ENCODE measurements at regions not wholly inside any gene's neighbourhood (a gene's known extent, or its start where the extent isn't known, plus 50 kb on each side); places are given as distances from the start of the nearest gene placed in this dataset.

DNA sequence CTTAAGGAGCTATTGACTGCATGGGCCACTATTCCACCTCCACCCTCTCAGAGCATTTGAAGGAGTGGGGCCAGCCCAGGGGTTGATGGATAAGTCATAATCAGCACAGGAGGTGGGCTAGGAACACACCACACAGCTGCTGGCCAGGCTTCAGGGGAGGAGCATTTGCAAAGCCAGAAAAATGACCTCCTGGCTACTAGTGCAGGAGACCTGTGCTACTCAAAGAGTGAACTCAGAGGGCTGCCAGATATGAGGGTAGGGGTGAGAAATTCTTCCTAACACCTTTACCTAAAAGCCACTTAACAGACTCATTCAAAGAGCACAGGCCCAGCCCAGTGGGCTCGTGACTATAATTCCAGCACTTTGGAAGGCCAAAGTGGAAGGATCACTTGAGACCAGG lies 210.8 kb downstream of the TBXT start:
- Histone ChIP-seq H3K4me3 (ENCODE audit: low read length in 2 of 2) (no peak overlapping the region), H3K36me3 (ENCODE audit: control insufficient read depth in 2 of 2, insufficient read depth in 2 of 2, low read length in 2 of 2) (no peaks in the 10 kb centered on the region), H3K4me1 (ENCODE audit: control insufficient read depth, insufficient read depth, low read length) (no peaks in the 10 kb centered on the region), H3K27ac (ENCODE audit: low read length) (no peak overlapping the region), H3K9ac (ENCODE audit: low read length in 2 of 2) (no peak overlapping the region), H3K9me3 (ENCODE audit: control insufficient read depth in 2 of 2, low read length in 2 of 2) (peaks cover 0 to 2% of the 10 kb centered on the region in 2 donors), H3K27me3 (ENCODE audit: control insufficient read depth in 1 of 2, insufficient read depth in 2 of 2, low read length in 2 of 2) (no peaks in the 10 kb centered on the region)

DNA sequence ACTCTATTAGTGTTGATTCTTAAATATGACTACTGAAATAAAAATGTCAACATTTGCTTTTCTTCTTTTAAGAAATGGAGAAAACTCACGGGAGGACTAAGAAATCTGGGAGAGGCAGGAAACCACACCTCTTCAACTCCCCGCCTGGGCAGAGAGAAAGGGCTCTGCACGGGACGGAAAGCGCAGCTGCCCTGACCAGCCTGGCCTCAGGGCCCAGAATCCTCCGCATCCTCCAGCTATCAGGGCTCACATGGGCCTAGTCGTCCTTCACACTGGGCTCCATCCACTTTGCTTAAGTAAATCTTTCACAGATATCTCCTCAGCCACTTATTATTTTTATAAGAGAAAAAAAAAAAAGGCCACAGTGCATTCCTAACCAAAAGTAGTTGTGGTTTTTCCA lies 215.1 kb downstream of the TBXT start:
- Histone ChIP-seq H3K9ac (ENCODE audit: low read length in 2 of 2) (no peak overlapping the region), H3K27ac (ENCODE audit: low read length) (no peak overlapping the region), H3K27me3 (ENCODE audit: control insufficient read depth in 1 of 2, insufficient read depth in 2 of 2, low read length in 2 of 2) (no peaks in the 10 kb centered on the region), H3K4me3 (ENCODE audit: low read length in 2 of 2) (no peak overlapping the region), H3K36me3 (ENCODE audit: control insufficient read depth in 2 of 2, insufficient read depth in 2 of 2, low read length in 2 of 2) (peaks cover 0 to 5% of the 10 kb centered on the region in 2 donors), H3K9me3 (ENCODE audit: control insufficient read depth in 2 of 2, low read length in 2 of 2) (no peaks in the 10 kb centered on the region), H3K4me1 (ENCODE audit: control insufficient read depth, insufficient read depth, low read length) (no peaks in the 10 kb centered on the region)

DNA sequence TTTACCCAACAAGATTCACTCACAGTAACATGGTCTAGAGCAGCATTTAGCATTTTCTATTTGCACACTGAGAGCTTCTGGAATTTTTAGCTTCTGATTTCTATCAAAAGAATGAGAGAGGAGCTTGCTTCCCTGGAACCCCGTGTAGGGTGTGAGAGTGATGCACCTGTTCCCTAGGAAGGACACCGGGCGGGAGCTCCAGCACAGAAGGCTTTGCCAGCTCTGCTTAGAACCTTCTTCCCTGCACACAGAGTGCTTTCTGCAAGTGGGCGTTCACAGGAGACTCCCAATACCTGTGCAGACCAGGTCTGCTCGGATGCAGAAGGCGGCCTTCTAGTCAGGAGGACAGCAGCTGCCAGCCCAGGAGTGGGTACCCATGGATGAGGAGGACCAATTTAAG lies 217.3 kb downstream of the TBXT start:
- no peak overlapping the region for H3K27ac ChIP-seq (ENCODE audit: low read length)
- peaks cover 0 to 5% of the 10 kb centered on the region in 2 donors for H3K36me3 ChIP-seq (ENCODE audit: control insufficient read depth in 2 of 2, insufficient read depth in 2 of 2, low read length in 2 of 2)
- H3K27me3 ChIP-seq (ENCODE audit: control insufficient read depth in 1 of 2, insufficient read depth in 2 of 2, low read length in 2 of 2) = no peaks in the 10 kb centered on the region
- no peak overlapping the region for H3K9ac ChIP-seq (ENCODE audit: low read length in 2 of 2)
- H3K4me3 ChIP-seq (ENCODE audit: low read length in 2 of 2) = no peak overlapping the region
- H3K4me1 ChIP-seq (ENCODE audit: control insufficient read depth, insufficient read depth, low read length) = no peaks in the 10 kb centered on the region
- H3K9me3 ChIP-seq (ENCODE audit: control insufficient read depth in 2 of 2, low read length in 2 of 2) = no peaks in the 10 kb centered on the region

DNA sequence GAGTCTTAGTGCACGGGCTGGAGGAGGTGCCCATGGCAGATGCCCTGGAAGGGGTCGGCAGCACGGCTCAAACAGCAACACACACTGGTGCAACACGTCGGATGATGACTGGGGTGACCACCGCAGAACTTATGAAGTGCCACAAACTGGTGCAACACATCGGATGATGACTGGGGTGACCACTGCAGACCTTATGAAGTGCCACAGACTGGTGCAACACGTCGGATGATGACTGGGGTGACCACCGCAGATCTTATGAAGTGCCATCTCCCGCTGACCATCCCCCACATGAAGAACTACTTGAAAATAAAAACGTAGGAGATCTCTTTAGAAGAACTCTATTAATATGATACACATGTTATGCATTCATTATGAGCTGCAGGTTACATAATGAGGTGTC lies 218.3 kb downstream of the TBXT start:
- Histone ChIP-seq H3K9ac (ENCODE audit: low read length in 2 of 2) (no peak overlapping the region), H3K27me3 (ENCODE audit: control insufficient read depth in 1 of 2, insufficient read depth in 2 of 2, low read length in 2 of 2) (no peaks in the 10 kb centered on the region), H3K4me3 (ENCODE audit: low read length in 2 of 2) (no peak overlapping the region), H3K9me3 (ENCODE audit: control insufficient read depth in 2 of 2, low read length in 2 of 2) (no peaks in the 10 kb centered on the region), H3K4me1 (ENCODE audit: control insufficient read depth, insufficient read depth, low read length) (no peaks in the 10 kb centered on the region), H3K27ac (ENCODE audit: low read length) (no peak overlapping the region), H3K36me3 (ENCODE audit: control insufficient read depth in 2 of 2, insufficient read depth in 2 of 2, low read length in 2 of 2) (peaks cover 0 to 5% of the 10 kb centered on the region in 2 donors)

DNA sequence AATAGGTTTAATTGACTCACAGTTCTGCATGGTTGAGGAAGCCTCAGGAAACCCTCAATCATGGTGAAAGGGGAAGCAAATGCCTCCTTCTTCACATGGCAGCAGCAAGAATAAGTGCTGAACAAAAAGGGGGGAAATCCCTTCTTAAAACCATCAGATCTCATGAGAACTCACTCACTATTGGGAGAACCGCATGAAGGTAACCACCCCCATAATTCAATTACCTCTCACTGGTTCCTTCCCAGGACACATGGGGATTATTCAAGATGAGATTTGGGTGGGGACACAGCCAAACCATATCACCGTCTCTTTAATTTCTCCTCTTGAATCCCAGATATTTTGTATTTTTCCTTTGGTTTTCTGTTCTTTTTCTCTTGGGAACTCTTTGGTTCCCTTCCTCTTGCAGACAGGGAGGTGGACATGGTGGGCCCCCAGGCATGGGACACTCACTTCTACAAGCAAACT lies 223.6 kb downstream of the TBXT start:
- Histone ChIP-seq H3K27ac (ENCODE audit: low read length) (no peak overlapping the region), H3K4me3 (ENCODE audit: low read length in 2 of 2) (no peak overlapping the region), H3K4me1 (ENCODE audit: control insufficient read depth, insufficient read depth, low read length) (no peaks in the 10 kb centered on the region), H3K36me3 (ENCODE audit: control insufficient read depth in 2 of 2, insufficient read depth in 2 of 2, low read length in 2 of 2) (peaks cover 0 to 5% of the 10 kb centered on the region in 2 donors), H3K9ac (ENCODE audit: low read length in 2 of 2) (no peak overlapping the region), H3K27me3 (ENCODE audit: control insufficient read depth in 1 of 2, insufficient read depth in 2 of 2, low read length in 2 of 2) (no peaks in the 10 kb centered on the region), H3K9me3 (ENCODE audit: control insufficient read depth in 2 of 2, low read length in 2 of 2) (no peaks in the 10 kb centered on the region)

DNA sequence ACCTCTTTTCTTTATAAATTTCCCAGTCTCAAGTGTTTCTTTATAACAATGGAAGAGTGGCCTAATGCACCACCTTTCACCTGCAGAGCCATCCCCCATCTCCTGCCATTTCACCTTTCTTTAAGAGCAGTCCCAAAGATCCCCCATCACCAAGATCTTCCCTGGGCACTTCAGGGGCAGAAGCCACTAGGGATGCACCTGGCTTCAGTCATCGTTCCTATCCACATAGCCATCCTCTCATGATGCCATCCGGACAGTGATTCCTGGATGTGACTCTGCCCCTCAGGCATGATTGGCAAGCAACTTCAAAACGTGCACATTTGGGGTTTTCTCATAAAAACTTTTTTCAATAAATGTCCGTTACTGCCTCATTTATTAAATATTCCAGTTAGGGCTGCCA lies 225.9 kb downstream of the TBXT start:
- H3K27ac ChIP-seq (ENCODE audit: low read length) = no peak overlapping the region
- H3K27me3 ChIP-seq (ENCODE audit: control insufficient read depth in 1 of 2, insufficient read depth in 2 of 2, low read length in 2 of 2) = no peaks in the 10 kb centered on the region
- H3K9ac ChIP-seq (ENCODE audit: low read length in 2 of 2) = no peak overlapping the region
- H3K9me3 ChIP-seq (ENCODE audit: control insufficient read depth in 2 of 2, low read length in 2 of 2) = no peaks in the 10 kb centered on the region
- H3K4me1 ChIP-seq (ENCODE audit: control insufficient read depth, insufficient read depth, low read length) = no peaks in the 10 kb centered on the region
- H3K4me3 ChIP-seq (ENCODE audit: low read length in 2 of 2) = no peak overlapping the region
- H3K36me3 ChIP-seq (ENCODE audit: control insufficient read depth in 2 of 2, insufficient read depth in 2 of 2, low read length in 2 of 2) = no peaks in the 10 kb centered on the region

DNA sequence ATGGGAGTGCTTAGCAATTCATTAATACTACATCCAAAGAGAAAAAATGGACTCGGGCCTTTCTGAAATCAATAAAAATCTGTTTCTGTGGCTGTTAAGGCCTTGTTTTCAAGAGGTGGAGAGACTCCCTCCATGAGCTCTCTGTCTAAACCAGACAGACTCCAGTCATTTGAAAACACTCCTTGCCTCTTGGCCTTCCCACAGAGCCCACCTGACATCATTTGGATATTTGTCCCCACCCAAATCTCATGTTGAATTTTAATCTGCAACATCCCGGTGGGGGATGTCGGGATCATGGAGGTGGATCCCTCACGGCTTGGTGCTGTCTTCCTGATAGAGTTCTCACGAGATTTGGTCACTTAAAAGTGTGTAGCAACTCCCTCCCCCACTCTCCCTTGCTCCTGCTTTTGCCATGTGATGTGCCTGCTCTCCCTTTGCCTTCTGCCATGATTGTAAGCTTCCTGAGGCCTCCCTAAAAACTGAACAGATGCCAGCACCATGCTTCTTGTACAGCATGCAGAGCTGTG lies 226.3 kb downstream of the TBXT start:
- H3K9me3 ChIP-seq (ENCODE audit: control insufficient read depth in 2 of 2, low read length in 2 of 2) = no peaks in the 10 kb centered on the region
- H3K4me3 ChIP-seq (ENCODE audit: low read length in 2 of 2) = no peak overlapping the region

DNA sequence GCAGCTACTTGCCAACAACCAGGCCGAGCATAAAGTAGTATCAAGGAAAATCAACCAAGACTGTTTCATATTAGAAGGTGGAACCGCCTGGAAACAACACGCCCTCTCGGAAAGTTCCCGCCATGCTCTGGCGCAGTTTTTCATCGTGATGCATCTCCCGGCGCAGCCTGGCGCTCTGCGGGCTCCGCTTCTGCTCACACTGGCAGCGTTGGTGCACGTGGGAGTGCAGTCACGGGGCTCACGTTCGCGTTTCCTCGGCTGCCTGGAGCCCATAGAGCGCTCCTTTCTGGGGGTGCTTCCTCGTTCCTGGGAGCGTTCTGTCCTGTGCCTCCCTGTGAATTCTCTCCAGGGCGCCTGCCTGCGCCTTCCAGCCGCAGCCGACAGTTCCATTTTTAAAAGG lies 227.3 kb downstream of the TBXT start:
- Histone ChIP-seq H3K9ac (ENCODE audit: low read length in 2 of 2) (no peak overlapping the region), H3K27me3 (ENCODE audit: control insufficient read depth in 1 of 2, insufficient read depth in 2 of 2, low read length in 2 of 2) (no peaks in the 10 kb centered on the region), H3K4me3 (ENCODE audit: low read length in 2 of 2) (no peak overlapping the region), H3K9me3 (ENCODE audit: control insufficient read depth in 2 of 2, low read length in 2 of 2) (no peaks in the 10 kb centered on the region), H3K4me1 (ENCODE audit: control insufficient read depth, insufficient read depth, low read length) (no peaks in the 10 kb centered on the region), H3K27ac (ENCODE audit: low read length) (no peak overlapping the region), H3K36me3 (ENCODE audit: control insufficient read depth in 2 of 2, insufficient read depth in 2 of 2, low read length in 2 of 2) (no peaks in the 10 kb centered on the region)

More for the DNA sequence above, 226.3 kb downstream of the TBXT start:
- Histone ChIP-seq H3K9ac (ENCODE audit: low read length in 2 of 2) (no peak overlapping the region), H3K4me1 (ENCODE audit: control insufficient read depth, insufficient read depth, low read length) (no peaks in the 10 kb centered on the region), H3K27me3 (ENCODE audit: control insufficient read depth in 1 of 2, insufficient read depth in 2 of 2, low read length in 2 of 2) (no peaks in the 10 kb centered on the region), H3K36me3 (ENCODE audit: control insufficient read depth in 2 of 2, insufficient read depth in 2 of 2, low read length in 2 of 2) (no peaks in the 10 kb centered on the region), H3K27ac (ENCODE audit: low read length) (no peak overlapping the region)

DNA sequence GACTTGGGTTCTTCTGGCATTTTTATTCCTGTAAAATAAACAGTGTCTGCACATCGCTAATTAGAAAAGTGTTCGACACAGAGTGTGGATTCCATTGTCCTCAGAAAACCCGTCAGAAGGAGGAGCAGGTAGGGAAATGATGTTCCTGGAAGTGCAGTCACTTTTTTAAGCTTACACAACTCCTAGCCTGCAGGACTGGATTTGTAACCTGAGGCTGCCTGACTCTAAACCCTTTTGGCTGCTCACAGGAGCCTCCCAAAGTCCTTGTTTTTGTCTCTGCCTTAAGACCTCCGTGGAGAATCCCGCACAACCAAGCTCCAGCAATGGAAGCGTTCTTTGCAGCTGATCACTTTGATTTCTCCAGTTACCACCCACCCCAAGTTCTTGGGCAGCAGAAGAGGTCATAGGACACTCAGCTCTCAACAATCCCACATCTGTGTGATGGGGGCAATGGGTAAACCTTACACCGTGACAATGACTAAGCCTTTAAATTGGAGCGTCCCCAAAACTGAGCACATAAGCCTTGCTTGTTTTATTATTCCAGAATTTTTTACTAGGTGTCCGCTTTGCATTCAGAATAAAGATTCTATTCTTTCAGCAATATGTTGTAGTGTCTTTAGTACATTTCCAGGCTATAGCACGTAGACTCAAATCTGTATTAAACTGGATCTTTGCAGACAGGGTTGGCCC lies 227.9 kb downstream of the TBXT start:
- no peak overlapping the region for H3K4me3 ChIP-seq (ENCODE audit: low read length in 2 of 2)
- H3K27ac ChIP-seq (ENCODE audit: low read length) = no peak overlapping the region
- no peaks in the 10 kb centered on the region for H3K27me3 ChIP-seq (ENCODE audit: control insufficient read depth in 1 of 2, insufficient read depth in 2 of 2, low read length in 2 of 2)
- no peaks in the 10 kb centered on the region for H3K4me1 ChIP-seq (ENCODE audit: control insufficient read depth, insufficient read depth, low read length)
- H3K36me3 ChIP-seq (ENCODE audit: control insufficient read depth in 2 of 2, insufficient read depth in 2 of 2, low read length in 2 of 2) = no peaks in the 10 kb centered on the region
- no peak overlapping the region for H3K9ac ChIP-seq (ENCODE audit: low read length in 2 of 2)
- H3K9me3 ChIP-seq (ENCODE audit: control insufficient read depth in 2 of 2, low read length in 2 of 2) = no peaks in the 10 kb centered on the region

DNA sequence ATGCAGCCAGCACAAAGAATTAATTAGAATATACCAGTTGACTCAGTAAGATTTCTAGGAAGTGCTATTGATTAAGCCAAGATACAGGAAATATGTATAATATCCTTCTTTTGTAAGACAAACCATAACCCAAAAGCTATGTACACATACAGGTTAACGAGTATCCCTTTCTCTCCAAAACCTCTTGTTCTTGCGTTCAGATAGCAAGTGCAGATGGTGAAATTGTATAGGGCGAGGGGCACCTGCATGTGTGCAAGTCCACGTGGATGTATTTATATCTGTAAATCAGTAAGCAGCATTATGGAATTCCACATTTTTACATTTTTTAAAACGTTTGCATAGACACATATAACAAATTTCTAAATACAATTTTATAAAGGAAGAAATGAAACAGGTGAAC lies 228.6 kb downstream of the TBXT start:
- no peaks in the 10 kb centered on the region for H3K9me3 ChIP-seq (ENCODE audit: control insufficient read depth in 2 of 2, low read length in 2 of 2)
- H3K4me1 ChIP-seq (ENCODE audit: control insufficient read depth, insufficient read depth, low read length) = no peaks in the 10 kb centered on the region
- H3K9ac ChIP-seq (ENCODE audit: low read length in 2 of 2) = no peak overlapping the region
- H3K27me3 ChIP-seq (ENCODE audit: control insufficient read depth in 1 of 2, insufficient read depth in 2 of 2, low read length in 2 of 2) = no peaks in the 10 kb centered on the region
- H3K4me3 ChIP-seq (ENCODE audit: low read length in 2 of 2) = no peak overlapping the region
- H3K27ac ChIP-seq (ENCODE audit: low read length) = no peak overlapping the region
- no peaks in the 10 kb centered on the region for H3K36me3 ChIP-seq (ENCODE audit: control insufficient read depth in 2 of 2, insufficient read depth in 2 of 2, low read length in 2 of 2)

DNA sequence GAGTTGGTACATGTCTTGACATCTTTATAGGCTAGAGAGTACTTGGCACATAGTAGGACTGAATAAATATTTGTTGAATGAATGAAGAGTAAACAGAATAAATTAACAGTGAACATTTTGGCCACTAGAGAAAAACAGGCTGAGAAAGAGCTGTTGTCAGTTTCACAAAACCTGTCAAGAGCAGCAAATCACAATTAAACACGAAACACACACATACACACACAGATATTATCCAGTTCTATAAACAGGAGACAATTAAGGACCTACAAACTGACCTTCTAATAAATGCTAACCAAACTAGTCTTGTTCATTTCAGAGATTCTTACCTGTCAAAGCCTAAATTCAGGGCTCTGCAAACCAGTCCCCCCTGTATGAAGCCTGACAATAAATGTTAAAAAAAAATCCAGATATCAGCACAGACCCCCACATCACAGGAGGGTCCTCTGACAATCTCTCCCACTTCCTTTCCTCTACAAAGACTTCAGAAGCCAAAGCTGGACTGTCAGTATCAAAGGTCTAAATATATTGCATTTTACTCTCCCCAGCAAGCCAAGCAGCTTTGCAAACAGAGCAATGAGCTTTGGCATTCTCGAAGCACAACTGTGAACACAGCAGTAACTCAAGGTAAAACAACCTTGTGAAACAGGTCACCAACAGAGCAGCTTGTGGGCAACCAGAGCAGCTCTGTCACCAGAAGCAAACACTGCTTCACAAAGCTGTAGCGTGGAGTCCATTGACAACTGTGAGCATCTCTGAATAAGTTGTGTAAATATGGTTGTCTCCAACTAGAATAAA lies 229.9 kb downstream of the TBXT start:
- Histone ChIP-seq H3K36me3 (ENCODE audit: control insufficient read depth in 2 of 2, insufficient read depth in 2 of 2, low read length in 2 of 2) (no peaks in the 10 kb centered on the region), H3K4me1 (ENCODE audit: control insufficient read depth, insufficient read depth, low read length) (no peaks in the 10 kb centered on the region), H3K27me3 (ENCODE audit: control insufficient read depth in 1 of 2, insufficient read depth in 2 of 2, low read length in 2 of 2) (no peaks in the 10 kb centered on the region), H3K9me3 (ENCODE audit: control insufficient read depth in 2 of 2, low read length in 2 of 2) (no peaks in the 10 kb centered on the region), H3K4me3 (ENCODE audit: low read length in 2 of 2) (no peak overlapping the region), H3K27ac (ENCODE audit: low read length) (no peak overlapping the region), H3K9ac (ENCODE audit: low read length in 2 of 2) (no peak overlapping the region)

Data from stomach smooth muscle (tissue), 2 donors.